Activated CD8-positive, alpha-beta memory T cell treated with anti-CD3 and anti-CD28 coated beads for 1 hour (primary cell): ENCODE measurements at regions not wholly inside any gene's neighbourhood (a gene's known extent, or its start where the extent isn't known, plus 50 kb on each side); places are given as distances from the start of the nearest gene placed in this dataset.

Experiments used
- DNase-seq, 2 donors: peaks; one replicate each; pipeline ENCODE4 v3.0.0-alpha.2; 2020; ENCODE audit warnings: low read depth in 1 of 2; ENCODE audit errors: extremely low read depth in 1 of 2

DNA sequence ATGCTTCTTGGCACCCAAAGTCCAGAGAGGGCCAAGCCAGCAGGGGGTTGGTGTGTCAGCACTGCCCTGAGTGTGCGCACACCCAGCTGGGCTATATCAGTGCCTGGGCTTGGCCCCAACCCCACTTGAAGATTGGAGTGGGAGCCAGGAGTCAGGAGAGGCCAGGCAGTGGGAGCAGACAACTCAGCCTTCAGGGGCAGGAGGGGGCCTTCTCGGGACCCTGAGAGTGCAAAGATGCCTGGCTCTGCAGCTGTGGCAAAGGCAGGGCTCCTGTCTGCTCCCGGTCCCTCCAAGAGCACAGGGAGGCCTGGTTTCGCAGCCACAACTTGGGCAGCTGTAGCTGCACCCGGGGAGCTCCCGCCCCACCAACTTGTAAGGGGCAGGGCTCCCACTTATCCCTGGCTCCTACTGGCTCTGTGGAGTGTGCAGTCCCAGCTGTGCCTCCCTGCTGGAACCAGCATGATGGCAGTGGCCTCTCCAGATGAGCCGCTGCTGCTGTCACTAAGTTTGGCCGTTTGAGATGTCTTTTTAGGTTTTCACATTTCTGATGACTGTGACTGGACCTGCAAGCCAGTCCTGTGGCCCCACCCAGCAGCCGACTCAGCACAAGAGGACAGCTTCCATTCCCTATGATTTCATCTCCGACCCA lies 148.8 kb upstream of the HS6ST1 start:
- no peak for DNase-seq

DNA sequence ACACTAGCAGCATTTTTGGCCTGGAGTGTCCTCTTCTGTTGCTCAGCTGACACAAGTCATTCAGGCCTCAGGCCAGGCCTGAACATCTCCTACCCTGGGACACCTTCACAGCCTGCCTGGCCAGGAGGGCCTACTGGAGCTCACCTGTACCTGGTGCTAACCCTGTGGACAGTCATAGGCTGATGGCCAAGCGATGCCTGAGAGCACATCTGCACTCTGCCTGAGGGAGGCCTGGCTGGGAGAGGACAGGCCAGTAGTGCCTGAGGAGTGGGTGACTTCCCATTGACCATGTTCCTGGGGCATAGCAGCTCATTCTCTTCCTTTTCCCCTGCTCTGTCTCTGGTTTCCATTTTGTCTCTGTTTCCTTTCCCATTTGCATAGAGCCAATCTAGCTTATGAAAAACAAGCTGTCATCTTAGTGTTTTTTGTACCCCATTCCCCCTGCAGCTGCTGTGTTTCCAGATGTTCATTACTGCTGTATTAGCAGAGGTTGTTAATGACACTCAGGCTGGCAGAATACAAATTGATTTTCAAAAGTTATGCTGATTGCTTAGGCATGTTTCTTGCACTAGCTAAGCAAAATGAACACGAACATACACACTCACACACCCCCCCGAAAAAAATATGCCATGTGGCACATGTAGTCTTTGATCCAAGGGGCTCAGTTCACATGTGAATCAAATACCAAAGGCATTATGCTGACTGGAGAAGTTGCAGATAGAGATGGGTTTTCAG lies 149.7 kb upstream of the HS6ST1 start:
- no peak for DNase-seq

DNA sequence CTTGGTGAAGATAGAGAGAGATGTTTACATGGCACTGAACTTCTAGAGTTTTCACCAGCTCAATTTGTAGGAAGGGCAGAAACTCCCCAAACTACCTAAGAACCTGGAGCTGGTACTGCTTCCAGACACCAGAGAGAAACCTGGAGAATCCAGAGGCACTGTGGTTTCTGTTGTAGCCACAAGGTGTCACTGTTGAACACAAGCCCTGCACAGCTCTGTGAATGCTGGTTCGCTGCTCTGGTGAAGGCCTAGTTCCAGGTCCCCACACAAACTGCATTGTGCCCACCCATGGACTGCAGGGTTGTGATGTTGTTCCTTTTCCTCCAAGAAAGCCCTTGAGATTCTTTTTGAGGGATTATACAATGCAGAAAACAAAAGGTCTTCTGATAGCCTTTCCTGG lies 150.5 kb upstream of the HS6ST1 start:
- no peak for DNase-seq

DNA sequence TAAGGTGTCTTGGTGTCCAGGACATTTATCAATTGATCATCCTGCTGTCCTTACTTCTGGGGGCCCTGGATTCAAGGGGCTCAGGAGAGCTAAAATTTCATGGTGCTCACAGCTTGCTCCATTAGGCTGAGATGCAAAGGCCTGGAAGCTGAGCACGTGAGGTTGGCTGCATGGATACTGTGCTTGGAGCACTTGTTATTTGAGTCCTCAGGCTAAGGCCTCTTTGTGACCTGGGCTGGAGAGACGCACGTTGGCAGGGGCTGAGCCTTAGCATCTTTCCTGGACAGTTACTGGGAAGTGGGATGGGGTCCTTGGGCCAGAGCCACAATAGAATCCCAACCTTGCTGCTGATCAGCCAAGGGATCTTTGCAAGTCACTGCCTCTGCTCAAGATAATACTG lies 151.2 kb upstream of the HS6ST1 start:
- no peak for DNase-seq

DNA sequence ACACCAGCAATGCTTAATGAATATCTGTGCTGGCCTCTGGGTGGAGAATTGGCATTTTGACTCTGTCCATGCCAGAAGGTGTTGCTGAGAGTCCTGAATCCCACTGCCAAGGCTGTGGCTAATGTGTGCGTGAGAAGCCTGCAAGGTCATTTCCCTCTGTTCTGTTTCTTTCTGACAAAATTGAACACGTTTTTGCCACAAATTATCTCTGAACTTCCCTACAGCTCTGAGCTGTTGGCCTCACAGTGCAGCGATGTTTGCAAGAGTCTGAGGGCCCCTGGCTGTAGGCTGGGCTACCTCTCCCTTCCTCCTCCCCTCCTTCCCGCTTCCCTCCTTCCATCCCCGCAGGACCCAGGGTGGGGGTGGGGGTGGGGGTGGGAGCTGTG lies 154.1 kb upstream of the HS6ST1 start:
- DNase-seq: no peak

DNA sequence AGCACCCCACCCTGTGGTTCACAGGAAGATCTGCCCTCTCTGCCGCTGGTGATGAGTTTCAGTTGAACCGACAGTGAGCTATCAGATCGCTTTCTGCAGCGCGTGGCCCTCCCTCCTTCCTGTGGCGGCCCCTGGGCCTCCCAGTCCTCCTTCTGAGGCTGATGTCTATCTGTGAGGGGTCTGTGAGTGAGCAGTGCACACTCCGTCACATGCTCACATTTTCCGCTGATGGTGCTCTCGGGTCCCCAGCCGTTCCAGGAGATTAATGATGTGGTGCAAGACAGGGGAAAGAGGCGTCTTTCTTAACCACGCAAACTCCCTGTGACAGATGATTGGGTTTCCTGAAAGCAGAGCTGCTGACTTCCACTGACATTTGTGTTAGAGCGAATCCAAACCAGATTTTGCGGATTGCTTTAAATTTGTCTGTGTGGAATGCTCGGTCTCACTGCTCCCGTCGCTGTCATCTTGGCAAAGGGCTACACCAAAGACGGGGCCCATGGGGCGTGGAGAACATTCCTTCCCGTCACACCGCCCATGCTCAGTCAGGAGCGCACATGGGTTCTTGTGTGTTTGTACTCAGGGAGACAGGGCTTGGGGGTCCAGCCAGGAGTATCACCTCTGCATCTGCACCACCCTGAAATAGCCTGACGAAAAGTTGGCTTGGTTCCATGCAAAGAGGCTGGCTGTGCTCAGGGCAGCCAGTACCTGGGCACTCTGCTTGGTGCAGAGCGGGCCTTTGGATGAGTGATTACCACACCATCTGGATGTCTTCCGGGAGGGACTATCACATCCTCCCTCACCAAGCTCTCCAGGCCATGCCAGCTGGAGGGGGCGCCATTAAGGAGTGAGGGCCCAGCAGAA lies 154.7 kb upstream of the HS6ST1 start:
- peak in 1 of 2 donors; percentile 5 for DNase-seq

DNA sequence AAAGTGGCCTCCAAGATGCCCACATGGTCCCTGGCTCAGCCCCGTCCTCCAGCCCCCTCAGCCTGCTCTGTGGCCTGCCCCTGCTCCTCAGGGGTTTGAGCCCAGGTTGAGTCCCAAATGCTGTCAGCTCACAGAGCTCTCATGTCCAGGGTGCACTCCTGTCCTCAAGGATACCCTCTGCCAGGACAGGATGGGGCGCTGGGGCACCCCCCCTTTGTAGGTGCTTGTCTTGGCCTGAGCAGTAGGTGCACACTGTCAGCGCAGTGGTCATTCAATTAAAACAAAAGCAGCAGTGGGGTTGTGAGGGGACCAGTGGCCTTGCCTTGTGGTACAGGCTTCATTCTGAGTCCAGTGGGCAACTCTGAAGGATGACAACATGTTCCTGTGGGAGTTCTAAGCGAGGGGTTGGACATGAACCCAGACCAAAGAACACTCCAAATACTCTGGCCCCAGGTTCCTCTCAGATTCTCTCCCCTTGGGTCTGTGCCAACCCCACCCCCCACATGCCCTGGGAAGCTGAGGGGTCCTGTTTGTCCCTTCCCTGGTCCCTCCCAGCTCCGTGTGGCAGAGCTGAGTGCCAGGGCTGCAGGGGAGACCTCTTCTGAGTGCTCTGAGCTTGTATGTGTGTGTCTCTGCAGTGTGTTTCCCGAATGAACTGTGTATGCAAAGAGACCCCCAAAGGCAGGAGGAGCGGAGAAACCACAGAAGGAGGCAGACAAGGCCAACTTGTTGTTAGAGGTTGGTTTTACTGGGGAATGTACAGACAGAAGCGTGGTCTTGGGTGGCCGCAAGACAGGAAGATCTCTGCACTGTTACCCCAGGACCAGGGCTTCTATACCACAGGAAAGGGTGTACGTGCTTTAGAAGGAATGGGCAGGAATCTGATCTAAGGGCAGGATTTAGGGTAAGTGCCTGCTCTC lies 155.6 kb upstream of the HS6ST1 start:
- DNase-seq: no peak

DNA sequence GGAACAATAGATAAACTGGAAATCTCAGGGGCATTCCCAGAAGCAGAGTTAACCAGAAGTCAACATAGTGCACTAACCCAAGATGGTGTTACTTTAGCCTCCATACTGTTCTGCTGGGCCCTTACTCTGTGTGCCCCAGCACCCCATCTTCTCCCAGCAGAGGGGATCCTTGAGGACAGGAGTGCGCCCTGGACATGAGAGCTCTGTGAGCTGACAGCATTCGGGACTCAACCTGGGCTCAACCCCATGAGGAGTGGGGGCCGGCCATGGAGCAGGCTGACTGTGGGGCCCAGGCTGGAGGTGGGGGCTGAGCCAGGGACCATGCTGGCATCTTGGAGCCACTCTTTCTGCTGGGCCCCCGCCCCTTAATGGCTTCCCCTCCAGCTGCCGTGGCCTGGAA lies 156.3 kb upstream of the HS6ST1 start:
- DNase-seq: no peak

DNA sequence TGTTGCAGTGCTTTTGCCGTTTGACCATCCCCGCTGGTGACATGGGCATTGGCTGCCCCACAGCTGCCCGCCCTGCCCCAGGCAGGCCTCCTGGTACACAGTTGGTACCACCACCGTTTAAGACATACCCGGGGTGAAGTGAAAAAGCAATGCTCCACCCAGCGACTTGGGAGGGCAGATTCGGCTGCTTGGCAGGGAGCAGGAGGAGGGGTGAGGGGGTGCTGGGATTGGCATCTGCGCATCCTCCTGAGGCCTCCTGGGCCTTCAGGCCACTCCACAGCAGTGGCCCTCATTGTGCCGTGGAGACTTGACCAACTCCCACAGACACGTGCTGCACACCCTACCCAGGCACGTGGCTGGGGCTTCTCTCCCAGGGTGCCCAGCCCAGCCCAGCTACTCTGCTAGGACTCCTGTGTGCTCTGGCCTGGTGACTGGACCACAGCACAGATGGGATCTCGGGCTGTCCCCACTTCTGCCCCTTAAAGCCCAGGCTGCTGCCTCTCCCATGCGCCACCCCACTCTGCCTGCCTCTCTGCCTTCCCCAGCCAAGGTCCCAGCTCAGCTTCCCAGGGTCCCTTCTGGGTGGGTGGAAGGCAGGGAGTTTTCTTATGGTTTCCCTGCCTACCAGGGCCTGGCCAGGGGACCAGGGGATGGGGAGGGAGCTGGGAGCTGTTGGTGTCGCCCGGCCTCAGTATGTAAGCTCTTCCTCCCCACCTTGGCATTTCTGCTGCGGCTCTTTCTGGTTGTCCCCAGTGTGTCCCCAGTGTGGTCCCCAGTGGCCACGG lies 157.0 kb upstream of the HS6ST1 start:
- no peak for DNase-seq

DNA sequence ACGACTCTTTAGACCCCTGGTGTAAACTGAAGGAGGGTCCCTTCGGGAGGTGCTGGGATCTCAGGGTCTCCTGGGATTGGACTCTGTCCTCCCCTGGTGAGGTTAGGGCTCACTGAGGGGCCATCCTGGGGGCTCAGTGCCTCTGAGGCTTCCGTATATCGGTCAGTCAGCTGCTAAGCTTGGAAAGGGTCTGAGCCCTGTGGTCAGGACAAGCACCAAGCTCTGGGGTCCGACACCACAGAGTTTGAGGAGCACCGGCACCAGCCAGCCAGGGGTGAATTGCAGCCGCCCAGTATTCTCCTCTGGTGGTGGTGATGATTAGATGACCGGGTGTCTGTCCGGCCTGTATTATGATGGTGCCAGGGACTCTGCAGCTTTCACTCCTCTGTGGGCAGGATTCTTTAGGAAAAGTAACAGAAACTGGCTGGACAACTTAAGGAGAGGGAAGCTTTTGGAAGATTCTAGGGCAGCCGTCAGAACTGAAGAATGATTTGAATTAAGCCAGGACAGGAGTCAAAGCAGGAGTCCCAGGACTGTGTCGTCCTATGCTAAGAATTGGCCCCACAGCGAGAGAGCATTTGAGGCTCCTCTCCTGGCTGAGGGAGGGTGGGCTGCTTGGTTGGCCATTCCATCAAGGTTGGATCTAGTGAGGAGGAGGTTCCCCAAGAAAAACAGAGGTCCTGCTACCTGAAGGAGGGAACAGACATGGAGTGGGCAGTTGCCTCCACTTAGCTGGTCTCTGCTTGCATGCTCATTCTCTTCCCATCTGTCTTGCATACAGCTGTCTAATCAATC lies 158.6 kb upstream of the HS6ST1 start:
- DNase-seq: no peak

DNA sequence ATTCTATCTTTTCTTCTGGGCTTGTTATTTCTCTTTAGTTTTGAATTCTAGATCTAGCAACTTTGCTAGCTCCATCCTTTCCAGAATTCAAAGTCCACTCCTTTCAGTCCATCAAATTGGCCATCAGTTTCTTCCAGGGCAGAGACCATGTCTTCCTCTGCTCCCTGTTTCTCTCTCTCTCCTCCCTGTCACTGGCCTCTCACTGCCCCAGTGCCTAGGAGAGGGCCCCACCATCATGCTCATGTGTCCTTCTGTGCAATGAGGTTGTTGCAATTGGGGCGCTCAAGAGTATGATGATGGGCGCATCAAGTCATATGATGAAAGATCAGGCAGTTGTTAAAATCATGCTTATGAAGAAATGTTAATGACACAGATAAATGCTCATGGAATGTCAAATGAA lies 159.2 kb upstream of the HS6ST1 start:
- no peak for DNase-seq

DNA sequence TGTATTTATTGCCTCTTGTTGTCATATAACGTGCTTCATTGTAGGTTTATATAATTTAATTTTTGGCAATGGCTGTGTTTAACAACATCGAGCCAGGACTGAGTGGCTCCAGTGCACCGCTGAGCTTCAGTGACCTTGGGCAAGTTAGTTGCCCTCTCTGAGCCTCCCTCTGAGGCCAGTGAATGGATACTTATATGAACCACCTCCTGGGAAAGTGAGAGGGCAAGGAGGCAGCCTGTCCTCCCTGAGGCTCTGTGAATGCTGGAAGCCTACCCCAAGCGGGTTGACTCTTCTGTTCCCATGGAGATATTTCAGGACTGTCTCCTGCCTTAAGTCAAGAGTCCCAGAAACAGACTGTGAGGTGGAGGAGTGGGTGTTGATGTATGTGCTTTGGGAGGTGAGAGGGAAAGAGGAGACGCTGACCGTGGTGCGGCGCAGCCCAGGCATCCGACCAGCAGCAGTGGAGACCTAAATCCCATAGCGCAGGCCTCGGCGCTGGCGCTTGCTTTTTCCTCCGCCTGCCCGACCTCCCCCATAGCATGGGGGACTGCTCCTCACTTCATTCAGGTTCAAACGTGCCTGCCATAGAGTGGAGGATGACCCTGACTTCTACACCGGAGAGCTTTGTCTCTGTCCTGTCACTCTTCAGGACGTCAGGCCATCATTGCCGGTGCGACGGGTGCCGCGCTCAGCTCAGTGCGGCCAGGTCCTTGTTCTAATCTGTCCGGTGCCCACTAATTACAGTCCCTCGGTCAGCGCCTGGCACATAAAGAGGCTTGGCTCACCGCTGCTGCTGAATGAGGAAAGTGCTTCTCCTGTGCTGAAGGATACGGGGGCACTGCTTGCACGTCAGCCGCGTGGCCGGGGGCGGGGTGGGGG lies 167.3 kb upstream of the HS6ST1 start:
- no peak for DNase-seq

DNA sequence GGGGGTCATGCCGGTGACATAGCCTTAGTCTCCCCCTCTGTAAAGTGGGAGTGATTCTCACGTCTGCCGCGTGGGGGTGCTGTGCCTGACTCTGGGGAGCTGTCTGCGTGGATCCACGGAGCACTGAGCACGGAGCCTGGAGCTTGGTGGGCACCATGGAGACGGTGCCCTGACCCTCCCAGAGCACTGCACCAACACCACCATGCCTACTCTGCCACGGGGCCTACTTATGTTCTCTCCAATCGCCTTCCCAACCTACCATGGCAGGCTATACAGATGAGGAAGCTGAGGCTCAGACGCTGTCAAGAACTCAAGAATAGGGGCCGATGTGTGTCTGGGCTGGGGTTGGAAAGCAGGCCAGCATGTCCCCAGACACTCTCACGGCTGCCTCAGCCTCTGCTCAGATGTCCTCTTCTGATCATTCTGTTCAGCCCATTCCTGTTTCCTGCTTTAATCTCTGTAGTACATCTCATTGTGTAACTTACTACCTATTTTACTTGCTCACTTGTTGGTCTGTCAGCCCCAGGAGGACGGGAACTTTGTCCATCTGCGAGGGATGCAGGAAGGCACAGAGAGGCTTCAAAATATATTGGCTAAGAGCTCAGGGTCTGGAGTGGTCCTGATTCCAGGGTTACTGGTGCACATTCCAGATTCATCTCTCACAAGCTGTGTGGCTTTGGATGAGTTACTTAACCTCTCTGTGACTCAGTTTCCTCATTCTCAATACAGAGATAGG lies 168.1 kb upstream of the HS6ST1 start:
- DNase-seq: no peak

DNA sequence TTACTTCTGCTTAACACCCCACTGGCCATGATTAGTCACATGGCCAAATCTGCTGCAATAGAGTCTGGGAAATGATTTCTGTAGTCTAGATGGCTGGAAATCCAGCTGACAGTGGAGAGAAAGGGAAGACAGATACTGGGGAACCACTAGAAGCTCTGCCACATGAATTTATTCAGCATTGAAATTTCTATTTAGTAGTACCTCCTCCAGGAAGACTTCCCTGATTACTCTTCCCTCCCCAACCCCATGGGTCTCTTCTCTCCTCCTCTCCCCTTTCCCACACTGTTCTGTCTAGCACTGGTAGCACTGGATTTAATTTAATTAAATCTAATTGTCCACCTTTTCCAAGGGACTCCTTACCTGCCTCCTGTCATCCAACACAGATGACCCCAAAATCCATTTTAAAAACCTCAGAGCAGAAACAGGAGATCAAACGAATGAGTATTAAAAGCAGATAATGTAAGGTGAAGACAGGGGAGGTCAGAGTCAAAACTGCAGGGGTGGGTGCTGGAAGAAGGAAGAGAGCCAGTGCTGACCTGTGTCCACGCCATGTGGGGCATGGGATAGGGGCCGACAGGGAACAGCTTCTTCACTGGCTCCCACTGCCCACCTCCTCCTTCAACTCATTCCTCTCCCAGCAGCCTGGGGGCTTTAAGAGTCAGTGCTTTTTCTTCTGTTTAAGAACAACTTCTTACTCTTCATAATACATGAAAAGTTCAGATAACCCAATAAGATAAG lies 169.2 kb upstream of the HS6ST1 start:
- DNase-seq: no peak

DNA sequence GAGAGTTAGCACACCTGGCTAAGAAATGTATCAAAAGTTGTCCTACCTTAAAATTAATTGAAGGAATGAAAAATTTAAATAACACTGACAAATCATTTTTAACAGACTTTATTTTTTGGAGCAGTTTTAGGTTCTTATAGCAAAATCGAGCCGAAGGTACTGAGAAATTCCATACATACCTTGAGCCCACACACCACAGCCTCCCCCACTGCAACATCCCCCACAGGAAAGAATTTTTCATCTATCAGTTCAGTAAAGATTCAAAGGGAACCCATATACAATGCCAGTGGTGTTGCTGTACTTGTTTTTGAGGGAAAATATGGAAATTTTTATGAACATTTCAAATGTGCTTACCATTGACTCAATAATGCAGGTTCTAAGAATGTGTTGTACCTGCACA lies 169.8 kb upstream of the HS6ST1 start:
- no peak for DNase-seq

DNA sequence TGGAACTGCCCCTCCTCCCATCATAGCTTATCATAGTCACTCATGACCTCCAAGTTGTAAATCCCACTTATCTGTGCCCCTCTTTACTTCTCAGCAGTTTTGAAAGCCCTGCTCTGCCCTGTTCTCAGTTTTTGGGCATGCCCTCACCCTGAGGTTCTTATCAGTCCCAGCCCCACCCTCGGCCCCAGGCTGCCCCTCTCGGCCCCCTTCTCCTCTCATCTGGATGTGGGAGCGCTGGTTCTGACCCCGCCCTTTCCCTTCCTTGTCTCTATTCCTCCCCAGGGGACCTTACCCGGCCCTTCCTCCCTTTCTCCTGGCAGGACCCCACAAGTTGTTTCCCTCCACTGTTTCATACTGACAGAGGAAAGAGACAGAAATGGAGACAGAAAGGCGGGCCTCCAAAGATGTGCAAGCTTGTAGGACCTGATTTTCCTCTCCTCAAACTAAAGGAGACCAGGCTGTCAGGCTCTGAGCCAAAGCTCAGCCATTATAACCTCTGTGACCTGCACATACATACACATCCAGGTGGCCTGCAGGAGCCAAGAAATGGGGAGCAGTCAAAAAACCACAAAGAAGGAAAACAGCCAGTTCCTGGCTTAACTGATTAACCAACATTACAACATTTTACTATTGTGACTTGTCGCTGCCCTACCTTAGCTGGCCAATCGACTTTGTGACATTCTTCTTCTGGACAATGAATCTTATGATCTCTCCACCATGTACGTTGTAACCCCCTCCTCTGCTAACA lies 171.0 kb upstream of the HS6ST1 start:
- DNase-seq: no peak
